Mucosa of rectum (tissue), 2 donors: ENCODE measurements at regions not wholly inside any gene's neighbourhood (a gene's known extent, or its start where the extent isn't known, plus 50 kb on each side); places are given as distances from the start of the nearest gene placed in this dataset.

Experiments used
- H3K27ac ChIP-seq, 2 donors: one replicate each; pipeline ENCODE4 v1.7.0; 2013; ENCODE audit warnings: inconsistent platforms in 2 of 2, low read depth in 2 of 2, low read length in 2 of 2
- H3K27me3 ChIP-seq, 2 donors: one replicate each; pipeline ENCODE4 v1.7.0; 2013; ENCODE audit warnings: low read length in 2 of 2; ENCODE audit not compliant: control insufficient read depth in 2 of 2, insufficient read depth in 2 of 2
- H3K36me3 ChIP-seq, 2 donors: one replicate each; pipeline ENCODE4 v1.7.0; 2013; ENCODE audit warnings: low read length in 2 of 2; ENCODE audit not compliant: control insufficient read depth in 2 of 2, insufficient read depth in 2 of 2
- H3K4me1 ChIP-seq, 2 donors: one replicate each; pipeline ENCODE4 v1.7.0; 2013; ENCODE audit warnings: low read length in 2 of 2, mild to moderate bottlenecking in 1 of 2; ENCODE audit not compliant: control insufficient read depth in 2 of 2, insufficient read depth in 2 of 2
- H3K4me3 ChIP-seq, 2 donors: one replicate each; pipeline ENCODE4 v1.7.0; 2013; ENCODE audit warnings: low read length in 2 of 2
- H3K9ac ChIP-seq, 2 donors: one replicate each; pipeline ENCODE4 v1.7.0; 2013; ENCODE audit warnings: low read length in 2 of 2, low read depth in 1 of 2, mild to moderate bottlenecking in 1 of 2
- H3K9me3 ChIP-seq, 2 donors: one replicate each; pipeline ENCODE4 v1.7.0; 2013; ENCODE audit warnings: low read length in 2 of 2; ENCODE audit not compliant: control insufficient read depth in 2 of 2
- donor health status: healthy.
- donor health status: Normal muscosa, but diverticular disease.

DNA sequence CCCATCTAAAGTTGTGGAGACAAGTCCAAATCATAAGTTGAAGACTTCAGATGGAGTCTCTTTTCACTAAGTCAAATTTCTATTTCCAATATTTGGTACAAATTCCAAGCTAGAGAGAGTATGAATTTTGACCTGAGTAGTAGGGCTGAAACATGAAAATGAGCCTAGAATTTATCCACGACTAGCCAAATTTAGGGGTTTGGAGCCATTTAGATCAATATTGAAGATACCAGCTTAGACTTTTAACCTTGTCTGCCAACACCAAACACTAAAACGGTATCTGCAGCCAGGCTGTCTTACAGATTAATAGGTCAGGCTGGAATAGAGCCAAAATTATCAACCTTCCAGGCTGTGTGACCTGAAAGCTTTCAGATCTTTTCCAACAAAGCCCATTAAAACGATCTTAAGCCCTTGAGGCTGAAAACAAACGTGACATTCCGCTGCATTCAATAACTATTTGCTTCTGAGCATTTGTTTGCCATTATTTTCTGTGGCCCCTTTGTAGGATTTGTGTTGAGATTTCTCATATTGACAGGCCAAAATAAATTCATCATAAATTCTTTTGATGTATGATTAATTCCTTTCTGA lies 268.7 kb upstream of the DKK2 start:
- no peaks in the 10 kb centered on the region for H3K27me3 ChIP-seq
- H3K4me3 ChIP-seq = no peak overlapping the region
- H3K9ac ChIP-seq = no peak overlapping the region
- no peak overlapping the region for H3K27ac ChIP-seq
- no peaks in the 10 kb centered on the region for H3K4me1 ChIP-seq
- H3K36me3 ChIP-seq = no peaks in the 10 kb centered on the region
- no peaks in the 10 kb centered on the region for H3K9me3 ChIP-seq

- H3K27me3 ChIP-seq = no peaks in the 10 kb centered on the region
- no peak overlapping the region for H3K27ac ChIP-seq
- no peaks in the 10 kb centered on the region for H3K4me1 ChIP-seq
- no peaks in the 10 kb centered on the region for H3K36me3 ChIP-seq
- no peak overlapping the region for H3K4me3 ChIP-seq
- no peak overlapping the region for H3K9ac ChIP-seq
- H3K9me3 ChIP-seq = no peaks in the 10 kb centered on the region
Measured at GRCh38 chr4:107299646-107300045, 263.5 kb upstream of the DKK2 start.

- H3K36me3 ChIP-seq = no peaks in the 10 kb centered on the region
- no peaks in the 10 kb centered on the region for H3K4me1 ChIP-seq
- H3K27me3 ChIP-seq = no peaks in the 10 kb centered on the region
- H3K27ac ChIP-seq = no peak overlapping the region
- H3K9ac ChIP-seq = no peak overlapping the region
- no peaks in the 10 kb centered on the region for H3K9me3 ChIP-seq
- no peak overlapping the region for H3K4me3 ChIP-seq
Measured at GRCh38 chr4:107292979-107293378, 256.9 kb upstream of the DKK2 start.

GRCh38 chr4:107283587-107284559 lies 247.8 kb upstream of the DKK2 start:
- H3K9ac ChIP-seq = no peak overlapping the region
- no peaks in the 10 kb centered on the region for H3K4me1 ChIP-seq
- H3K27me3 ChIP-seq = no peaks in the 10 kb centered on the region
- H3K27ac ChIP-seq = no peak overlapping the region
- no peak overlapping the region for H3K4me3 ChIP-seq
- no peaks in the 10 kb centered on the region for H3K9me3 ChIP-seq
- no peaks in the 10 kb centered on the region for H3K36me3 ChIP-seq

GRCh38 chr4:107279733-107280132 lies 243.6 kb upstream of the DKK2 start:
- H3K36me3 ChIP-seq = no peaks in the 10 kb centered on the region
- no peaks in the 10 kb centered on the region for H3K4me1 ChIP-seq
- no peak overlapping the region for H3K4me3 ChIP-seq
- no peak overlapping the region for H3K9ac ChIP-seq
- H3K27ac ChIP-seq = no peak overlapping the region
- no peaks in the 10 kb centered on the region for H3K27me3 ChIP-seq
- H3K9me3 ChIP-seq = no peaks in the 10 kb centered on the region

DNA sequence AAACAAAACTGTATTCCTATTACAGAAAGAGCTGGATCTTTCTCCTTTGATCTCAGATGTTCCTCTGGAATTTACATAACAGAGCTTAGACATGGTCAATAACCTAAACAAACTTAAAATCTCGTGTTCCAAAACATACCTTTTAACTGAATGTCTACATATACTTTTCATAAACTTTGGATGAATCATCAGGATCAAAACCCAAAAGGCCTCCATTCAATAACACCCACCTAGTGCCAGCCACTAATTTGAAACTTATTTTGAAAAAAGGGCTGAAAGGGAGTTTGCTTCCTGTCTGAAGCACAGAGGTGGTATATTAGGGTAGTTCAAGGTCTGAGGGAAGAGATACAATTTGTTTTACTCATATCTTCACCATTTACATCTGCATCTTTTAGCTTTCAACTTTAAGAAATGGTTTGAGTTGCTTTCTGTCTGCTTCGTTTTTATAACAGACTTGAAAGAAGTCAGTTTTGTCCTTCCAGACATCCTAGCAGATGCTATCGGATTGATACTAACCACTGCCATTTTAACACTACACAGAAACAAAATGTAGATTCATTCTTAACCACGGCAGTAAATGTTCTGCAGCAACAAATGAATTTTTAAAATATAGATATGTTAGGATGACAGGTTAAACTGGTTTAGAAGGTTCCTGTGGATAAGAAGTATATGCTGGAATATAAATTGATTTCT lies 242.8 kb upstream of the DKK2 start:
- no peak overlapping the region for H3K9ac ChIP-seq
- no peak overlapping the region for H3K4me3 ChIP-seq
- H3K27me3 ChIP-seq = no peaks in the 10 kb centered on the region

DNA sequence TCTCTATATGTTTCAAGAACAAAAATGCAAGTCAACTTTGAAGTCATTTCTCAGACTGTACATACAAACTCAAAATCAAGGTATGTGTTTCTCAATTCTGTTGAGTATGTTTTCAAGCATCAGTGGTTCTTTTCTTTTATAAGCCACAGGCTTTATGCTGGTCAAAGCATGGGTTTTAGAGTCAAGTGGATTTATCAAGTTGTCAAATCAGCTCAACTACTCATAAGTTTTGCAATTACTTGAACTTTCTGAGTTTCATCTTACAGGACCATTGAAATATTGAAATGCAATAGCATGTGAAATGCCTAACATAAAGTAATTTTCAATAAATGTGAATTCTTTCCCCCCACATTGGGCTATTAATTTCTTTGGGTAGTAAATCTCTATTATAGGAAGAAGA lies 239.9 kb upstream of the DKK2 start:
- Histone ChIP-seq H3K9me3 (no peaks in the 10 kb centered on the region), H3K4me3 (no peak overlapping the region), H3K27ac (no peak overlapping the region), H3K9ac (no peak overlapping the region), H3K4me1 (no peaks in the 10 kb centered on the region), H3K27me3 (no peaks in the 10 kb centered on the region), H3K36me3 (no peaks in the 10 kb centered on the region)

More for the DNA sequence above, 242.8 kb upstream of the DKK2 start:
- Histone ChIP-seq H3K4me1 (no peaks in the 10 kb centered on the region), H3K36me3 (no peaks in the 10 kb centered on the region), H3K9me3 (no peaks in the 10 kb centered on the region), H3K27ac (no peak overlapping the region)

DNA sequence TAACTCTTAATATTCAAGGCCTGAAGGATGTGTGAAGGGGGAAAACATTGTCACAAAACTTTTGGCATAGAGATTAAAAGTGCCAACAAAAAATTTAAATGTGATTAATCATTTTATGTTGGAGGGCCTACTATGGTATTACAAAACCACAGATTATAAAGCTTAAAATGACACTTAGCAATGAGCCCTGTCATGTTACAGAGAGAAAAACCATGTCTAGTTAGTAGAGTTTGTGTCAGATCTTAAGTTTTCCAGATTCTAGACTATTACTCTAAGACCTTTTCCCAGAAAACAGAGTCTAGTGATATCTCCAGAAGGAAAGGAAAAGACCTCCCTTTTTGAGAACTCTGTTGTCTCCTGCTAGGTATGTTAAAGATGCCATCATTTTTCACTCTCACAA lies 239.1 kb upstream of the DKK2 start:
- Histone ChIP-seq H3K9ac (no peak overlapping the region), H3K36me3 (no peaks in the 10 kb centered on the region), H3K27ac (no peak overlapping the region), H3K4me1 (no peaks in the 10 kb centered on the region), H3K27me3 (no peaks in the 10 kb centered on the region), H3K4me3 (no peak overlapping the region), H3K9me3 (no peaks in the 10 kb centered on the region)

- H3K27me3 ChIP-seq = no peaks in the 10 kb centered on the region
- no peaks in the 10 kb centered on the region for H3K36me3 ChIP-seq
- no peak overlapping the region for H3K9ac ChIP-seq
- H3K4me1 ChIP-seq = no peaks in the 10 kb centered on the region
- no peak overlapping the region for H3K4me3 ChIP-seq
- H3K9me3 ChIP-seq = no peaks in the 10 kb centered on the region
- H3K27ac ChIP-seq = no peak overlapping the region
Measured at GRCh38 chr4:107270614-107271013, 234.5 kb upstream of the DKK2 start.

- Histone ChIP-seq H3K9me3 (no peaks in the 10 kb centered on the region), H3K4me3 (no peak overlapping the region), H3K36me3 (no peaks in the 10 kb centered on the region), H3K9ac (no peak overlapping the region), H3K4me1 (no peaks in the 10 kb centered on the region), H3K27me3 (no peaks in the 10 kb centered on the region), H3K27ac (no peak overlapping the region)
Measured at GRCh38 chr4:107269175-107269574, 233.1 kb upstream of the DKK2 start.
